GM21786 (cell line): ENCODE measurements at regions not wholly inside any gene's neighbourhood (a gene's known extent, or its start where the extent isn't known, plus 50 kb on each side); places are given as distances from the start of the nearest gene placed in this dataset.
"Not testable (repeated sequence)": the region's sequence is repeated elsewhere in the genome, so short reads cannot be mapped to it uniquely, and the experiment has no call there.

Source experiments
- ATAC-seq: cut with Tn5 transposase; IDR thresholded peaks from one replicate; pipeline ENCODE4 v1.9.1; 2021; ENCODE audit not compliant: unreplicated experiment

- ATAC-seq: no peak
Observed at GRCh38 chr10:9921544-9921943, 1096.1 kb upstream of the CELF2 start.

GRCh38 chr10:9922126-9922870 lies 1095.4 kb upstream of the CELF2 start:
- no peak for ATAC-seq

DNA sequence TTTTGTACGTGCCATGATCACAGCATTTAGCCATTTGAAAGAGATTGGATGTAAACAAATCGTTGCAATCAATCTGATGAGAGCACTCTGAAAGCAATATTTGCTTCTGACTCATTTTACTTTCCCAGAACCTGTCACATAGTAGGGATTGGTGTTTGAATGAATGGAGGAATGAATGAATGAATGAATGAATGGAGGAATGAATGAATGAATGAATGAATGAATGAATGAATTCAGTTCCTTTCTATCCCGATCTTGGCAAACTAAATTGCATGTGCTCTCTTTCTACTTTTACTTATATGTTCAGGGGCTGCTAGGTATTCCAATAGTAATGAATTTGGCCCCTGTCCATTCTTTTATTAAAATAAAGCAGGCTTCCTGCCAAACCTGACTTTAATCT lies 1091.7 kb upstream of the CELF2 start:
- ATAC-seq: no peak

DNA sequence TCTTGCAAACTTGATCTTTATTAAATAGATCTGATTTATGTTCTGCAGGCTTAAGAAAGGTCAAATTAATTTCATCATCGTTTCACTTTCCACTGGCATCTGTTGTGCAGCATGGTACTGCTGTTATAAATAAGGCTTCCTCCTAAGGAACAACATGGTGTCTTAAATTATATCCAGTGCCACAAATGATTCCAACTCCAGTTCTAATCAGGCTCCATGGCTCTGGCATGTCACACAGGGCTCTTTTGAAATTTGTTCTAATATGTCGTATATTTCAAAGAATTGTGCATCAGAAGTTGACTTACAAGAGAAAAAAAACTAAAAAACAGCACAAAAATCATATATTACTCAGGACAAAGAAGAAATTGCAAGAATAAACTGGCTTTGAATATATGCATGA lies 1090.8 kb upstream of the CELF2 start:
- ATAC-seq: no peak

- no peak for ATAC-seq
Observed at GRCh38 chr10:9939716-9940115, 1078.0 kb upstream of the CELF2 start.

DNA sequence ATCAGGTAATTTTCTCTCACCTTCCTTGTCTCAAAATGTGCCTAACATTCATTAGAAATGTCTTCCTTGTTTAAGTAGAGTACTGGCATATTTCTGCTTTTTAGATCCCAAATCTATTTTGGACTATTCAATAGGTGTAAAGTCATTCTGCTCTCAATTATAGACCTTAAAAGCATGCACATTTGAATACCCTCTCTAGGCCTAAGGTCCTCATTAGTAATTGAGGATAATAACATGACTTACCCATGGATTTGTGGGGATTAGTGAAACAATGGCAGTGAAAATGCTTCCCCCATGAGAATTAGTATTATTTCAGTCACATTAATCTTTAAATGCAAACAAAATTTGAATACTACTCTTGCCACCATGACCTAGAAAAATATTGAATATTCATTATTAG lies 1073.0 kb upstream of the CELF2 start:
- no peak for ATAC-seq

DNA sequence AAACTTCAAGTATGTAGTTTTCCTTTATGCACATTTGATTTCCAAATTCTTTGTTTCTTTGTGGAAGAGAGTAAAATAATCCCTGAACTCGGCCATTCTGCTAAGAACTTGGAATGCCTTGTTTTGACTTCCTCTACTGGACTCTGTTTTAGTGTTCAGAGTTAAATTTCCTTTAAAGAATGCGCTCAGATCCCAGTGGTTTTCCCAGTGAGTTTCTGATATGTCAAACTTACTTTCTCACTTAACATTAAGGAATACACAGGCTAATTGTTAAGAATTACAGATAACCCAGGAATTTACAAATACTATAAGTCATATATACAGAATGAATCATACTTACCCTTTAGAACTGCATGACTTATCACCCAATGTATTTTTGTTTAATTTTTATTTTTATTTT lies 1067.6 kb upstream of the CELF2 start:
- no peak for ATAC-seq

- no peak for ATAC-seq
Observed at GRCh38 chr10:9951481-9952257, 1066.0 kb upstream of the CELF2 start.

GRCh38 chr10:9957351-9957750 lies 1060.3 kb upstream of the CELF2 start:
- ATAC-seq: no peak

GRCh38 chr10:9957876-9958275 lies 1059.8 kb upstream of the CELF2 start:
- not testable (repeated sequence) for ATAC-seq

DNA sequence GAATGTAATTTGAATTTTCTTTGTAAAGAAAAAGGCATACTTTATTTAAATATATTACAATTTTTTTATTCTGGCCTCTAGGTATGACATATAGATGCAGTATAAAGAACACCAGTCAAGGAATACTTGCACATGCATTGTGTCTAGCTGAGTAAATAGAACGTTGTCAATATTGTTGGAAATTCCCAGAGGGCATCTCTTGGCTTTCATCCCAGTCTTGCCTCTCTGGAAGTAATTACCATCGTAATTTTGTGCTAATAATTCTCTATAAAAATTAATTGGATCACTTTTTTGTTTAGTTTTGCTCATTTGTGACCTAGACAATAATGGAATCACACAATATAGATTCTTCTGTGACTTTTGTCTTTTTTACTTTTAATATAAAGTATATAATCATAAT lies 1052.3 kb upstream of the CELF2 start:
- no peak for ATAC-seq

GRCh38 chr10:9986786-9987185 lies 1030.9 kb upstream of the CELF2 start:
- no peak for ATAC-seq

- ATAC-seq: no peak
Observed at GRCh38 chr10:9987197-9987596, 1030.5 kb upstream of the CELF2 start.

DNA sequence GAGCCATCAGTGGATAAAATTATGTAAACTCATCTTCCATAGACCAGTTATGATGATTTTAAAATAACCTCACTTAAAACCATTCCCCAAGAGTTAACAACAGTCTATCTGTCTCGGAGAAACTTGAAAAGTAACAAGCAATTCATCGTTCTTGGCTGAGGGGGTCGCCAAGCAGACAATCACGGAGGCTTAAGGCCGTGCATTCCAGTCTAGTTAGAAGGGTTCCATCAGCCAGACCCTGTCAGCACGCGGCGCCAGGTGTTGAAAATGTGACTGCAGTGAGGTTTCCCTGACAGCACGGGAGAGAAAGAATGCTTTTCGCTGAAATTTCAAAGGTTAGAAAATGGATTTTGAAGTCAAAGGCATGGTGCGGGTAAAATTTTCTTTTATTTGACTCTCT lies 1025.0 kb upstream of the CELF2 start:
- no peak for ATAC-seq

- no peak for ATAC-seq
Observed at GRCh38 chr10:9994131-9994530, 1023.5 kb upstream of the CELF2 start.

DNA sequence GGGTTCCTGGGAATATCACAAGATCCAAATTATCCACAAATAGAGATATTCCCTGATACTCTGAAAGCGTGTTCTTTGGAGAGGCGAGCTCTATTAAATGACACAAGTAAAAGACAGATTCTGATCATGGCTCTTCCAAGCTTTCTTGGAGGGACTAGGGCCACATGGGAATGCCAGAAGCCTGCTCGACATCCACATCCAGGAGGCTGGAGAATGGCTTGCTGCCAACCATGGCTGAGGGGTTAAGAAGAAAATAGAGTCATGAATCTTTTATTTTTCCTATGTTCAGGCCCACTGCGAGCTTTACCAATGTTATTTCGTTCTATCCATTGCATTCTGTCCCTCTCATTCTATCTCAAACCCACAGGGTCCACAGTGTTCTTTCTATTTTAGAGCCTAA lies 1018.0 kb upstream of the CELF2 start:
- ATAC-seq: no peak

DNA sequence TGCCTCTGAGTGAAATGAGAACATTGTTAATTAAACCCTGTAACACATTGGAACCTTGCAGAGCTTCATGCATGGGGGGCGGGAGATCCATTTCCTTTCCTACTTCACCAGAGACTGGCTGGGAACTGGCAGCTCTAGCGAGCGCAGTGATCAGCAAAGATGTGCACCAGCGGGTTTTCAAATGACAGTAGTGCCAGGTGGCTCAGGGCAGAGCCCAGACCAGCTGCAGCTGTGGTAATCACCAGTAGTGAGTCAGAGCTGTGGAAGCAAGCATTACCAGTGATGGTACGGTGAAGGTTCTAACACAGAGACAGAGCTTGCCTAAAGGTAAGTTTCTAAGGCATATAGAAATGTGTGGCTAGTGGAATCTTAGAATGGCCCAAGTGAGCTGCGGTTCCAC lies 1009.7 kb upstream of the CELF2 start:
- no peak for ATAC-seq

GRCh38 chr10:10010397-10010796 lies 1007.3 kb upstream of the CELF2 start:
- ATAC-seq: no peak

DNA sequence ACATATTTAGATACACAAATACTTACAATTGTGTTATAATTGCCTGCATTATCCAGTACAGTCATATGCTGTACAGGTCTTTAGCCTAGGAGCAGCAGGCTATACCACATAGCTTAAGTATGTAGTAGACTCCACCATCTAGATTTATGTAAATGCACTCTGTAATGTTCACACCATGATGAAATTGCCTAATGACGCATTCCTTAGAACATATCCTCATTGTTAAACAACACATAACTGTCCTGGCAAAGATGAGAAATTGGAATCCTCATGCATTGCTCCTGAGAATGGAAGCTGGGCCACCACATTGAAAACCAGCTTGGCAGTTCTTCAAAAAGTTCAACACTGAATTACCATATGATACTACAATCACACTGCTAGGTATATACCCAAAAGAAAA lies 1002.8 kb upstream of the CELF2 start:
- ATAC-seq: no peak

GRCh38 chr10:10017716-10018115 lies 1000.0 kb upstream of the CELF2 start:
- no peak for ATAC-seq

DNA sequence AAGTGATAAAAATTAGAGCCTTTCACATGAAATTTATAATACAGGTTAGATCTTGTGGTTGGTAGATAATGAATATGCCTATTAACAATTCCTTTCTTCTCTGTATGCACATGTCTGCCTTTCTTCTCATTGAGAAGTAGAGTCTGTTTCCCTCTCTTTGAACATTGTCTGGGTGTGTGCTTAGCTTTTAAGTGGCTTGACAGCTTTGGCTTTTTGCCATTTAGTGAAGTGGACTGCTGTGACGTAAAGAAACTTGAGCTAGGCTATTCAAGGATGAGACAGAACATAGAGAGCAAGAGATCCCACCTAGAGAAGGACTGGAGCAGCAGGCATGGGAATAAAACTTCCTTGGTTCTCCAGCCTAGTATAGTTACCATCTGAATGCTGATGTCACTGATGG lies 996.7 kb upstream of the CELF2 start:
- no peak for ATAC-seq

- no peak for ATAC-seq
Observed at GRCh38 chr10:10032991-10033390, 984.7 kb upstream of the CELF2 start.

DNA sequence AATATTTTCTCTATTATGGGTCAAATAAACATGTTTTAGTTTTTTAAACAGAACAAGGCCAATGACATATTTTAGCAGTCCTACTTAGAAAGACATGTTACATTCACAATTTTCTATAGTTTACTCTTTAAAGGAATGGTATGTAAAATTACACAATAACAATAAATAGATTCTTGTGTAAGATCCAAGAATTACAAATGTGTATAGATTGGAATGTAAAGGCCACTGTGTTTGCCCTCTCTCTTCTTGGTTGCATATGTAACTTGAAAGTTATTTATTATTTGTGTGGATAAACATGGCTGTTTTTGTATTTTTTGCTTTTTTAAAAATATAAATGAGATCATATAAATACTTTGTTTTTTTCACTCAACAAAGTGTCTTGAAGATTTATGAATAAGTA lies 979.3 kb upstream of the CELF2 start:
- ATAC-seq: no peak
